ENCODE measurements at regions not wholly inside any gene's neighbourhood (a gene's known extent, or its start where the extent isn't known, plus 50 kb on each side); places are given as distances from the start of the nearest gene placed in this dataset.

DNA sequence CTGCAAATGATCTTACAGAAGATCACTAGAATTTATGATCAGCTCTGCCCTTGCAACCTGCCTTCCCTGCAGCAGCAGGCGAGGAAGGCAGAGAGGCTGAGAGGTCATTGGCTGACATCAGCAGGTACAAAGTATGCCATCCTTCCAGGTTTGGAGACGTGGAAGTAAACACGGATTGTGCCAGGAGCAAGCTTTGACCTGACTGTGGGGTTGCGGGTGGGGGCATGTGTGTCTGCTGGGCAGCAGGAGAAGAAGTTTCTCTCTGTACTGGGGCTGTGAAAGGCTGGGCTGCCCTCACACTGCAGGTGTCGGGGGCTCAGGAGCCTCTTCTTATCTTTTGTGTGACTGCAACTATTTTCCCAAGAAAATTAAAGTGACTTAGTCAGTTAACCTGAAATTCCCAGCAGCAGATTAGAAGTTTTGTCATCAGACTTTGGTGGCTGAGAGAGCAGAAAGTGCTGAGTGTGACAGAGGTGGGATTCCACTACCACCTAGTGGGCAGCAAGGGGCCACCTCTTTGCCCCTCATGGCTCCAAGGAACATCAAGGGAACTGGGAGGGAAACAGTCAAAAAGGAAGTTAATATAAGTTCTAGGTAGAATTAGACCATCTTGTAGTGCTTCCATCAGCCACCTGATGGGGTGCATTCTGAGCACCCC, 565.9 kb downstream of the ETS1 start:
- Histone ChIP-seq H4K20me1 (ENCODE audit: insufficient read depth) (no peaks in the 10 kb centered on the region), H3K79me2 (replicated peaks; ENCODE audit: insufficient read depth, low read length) (no peaks in the 10 kb centered on the region), H3K27me3 (ENCODE audit: insufficient read depth, low read depth, low read length) (no peaks in the 10 kb centered on the region), H3K4me3 (ENCODE audit: low read length) (no peak overlapping the region), H2AFZ (ENCODE audit: low read depth, low read length) (no peak overlapping the region), H3K4me2 (ENCODE audit: low read length) (no peak overlapping the region), H3K27ac (ENCODE audit: low read length) (no peak overlapping the region), H3F3A (ENCODE audit: insufficient read depth, low read length, poor library complexity, severe bottlenecking) (no peaks in the 10 kb centered on the region), H3K36me3 (ENCODE audit: insufficient read depth, low read length) (no peaks in the 10 kb centered on the region), H3K9me2 (ENCODE audit: insufficient read depth, low read length) (no peaks in the 10 kb centered on the region), H3K9me3 (ENCODE audit: low read length) (no peaks in the 10 kb centered on the region), H3K9ac (ENCODE audit: low read length) (no peak overlapping the region)
- TF ChIP-seq RAD21 (conservative IDR thresholded peaks at IDR 0.05): peak; percentile 76
- TF ChIP-seq TAF1 (IDR thresholded peaks at IDR 0.05; ENCODE audit: low read depth): no peak
- TF ChIP-seq SMC3 (conservative IDR thresholded peaks at IDR 0.05; ENCODE audit: poor library complexity): peak; percentile 76
- TF ChIP-seq POLR2AphosphoS5 (IDR thresholded peaks at IDR 0.05): no peak
- peak; percentile 67 for TF ChIP-seq CTCF (IDR thresholded peaks at IDR 0.05; ENCODE audit: poor library complexity, severe bottlenecking)

- Histone ChIP-seq H2AFZ (ENCODE audit: low read depth, low read length) (no peak overlapping the region), H3K4me2 (ENCODE audit: low read length) (no peak overlapping the region), H3K27me3 (ENCODE audit: insufficient read depth, low read depth, low read length) (no peaks in the 10 kb centered on the region), H3K27ac (ENCODE audit: low read length) (no peak overlapping the region), H4K20me1 (ENCODE audit: insufficient read depth) (no peaks in the 10 kb centered on the region), H3K9me2 (ENCODE audit: insufficient read depth, low read length) (no peaks in the 10 kb centered on the region), H3K9ac (ENCODE audit: low read length) (no peak overlapping the region), H3K36me3 (ENCODE audit: insufficient read depth, low read length) (no peaks in the 10 kb centered on the region), H3K79me2 (replicated peaks; ENCODE audit: insufficient read depth, low read length) (no peaks in the 10 kb centered on the region), H3K4me3 (ENCODE audit: low read length) (no peak overlapping the region), H3F3A (ENCODE audit: insufficient read depth, low read length, poor library complexity, severe bottlenecking) (no peaks in the 10 kb centered on the region), H3K9me3 (ENCODE audit: low read length) (no peaks in the 10 kb centered on the region)
- TF ChIP-seq SMC3 (conservative IDR thresholded peaks at IDR 0.05; ENCODE audit: poor library complexity) (no peak), TAF1 (IDR thresholded peaks at IDR 0.05; ENCODE audit: low read depth) (no peak), EZH2 (IDR thresholded peaks at IDR 0.05; ENCODE audit: borderline replicate concordance, insufficient read depth, low read length, poor library complexity, severe bottlenecking) (no peak), RAD21 (conservative IDR thresholded peaks at IDR 0.05) (no peak), CTCF (IDR thresholded peaks at IDR 0.05; ENCODE audit: poor library complexity, severe bottlenecking) (no peak), POLR2AphosphoS5 (IDR thresholded peaks at IDR 0.05) (no peak), EP300 (conservative IDR thresholded peaks at IDR 0.05; ENCODE audit: poor library complexity, severe bottlenecking) (no peak), MXI1 (conservative IDR thresholded peaks at IDR 0.05; ENCODE audit: poor library complexity, severe bottlenecking) (no peak)
- TF ChIP-seq, protein P1, sequence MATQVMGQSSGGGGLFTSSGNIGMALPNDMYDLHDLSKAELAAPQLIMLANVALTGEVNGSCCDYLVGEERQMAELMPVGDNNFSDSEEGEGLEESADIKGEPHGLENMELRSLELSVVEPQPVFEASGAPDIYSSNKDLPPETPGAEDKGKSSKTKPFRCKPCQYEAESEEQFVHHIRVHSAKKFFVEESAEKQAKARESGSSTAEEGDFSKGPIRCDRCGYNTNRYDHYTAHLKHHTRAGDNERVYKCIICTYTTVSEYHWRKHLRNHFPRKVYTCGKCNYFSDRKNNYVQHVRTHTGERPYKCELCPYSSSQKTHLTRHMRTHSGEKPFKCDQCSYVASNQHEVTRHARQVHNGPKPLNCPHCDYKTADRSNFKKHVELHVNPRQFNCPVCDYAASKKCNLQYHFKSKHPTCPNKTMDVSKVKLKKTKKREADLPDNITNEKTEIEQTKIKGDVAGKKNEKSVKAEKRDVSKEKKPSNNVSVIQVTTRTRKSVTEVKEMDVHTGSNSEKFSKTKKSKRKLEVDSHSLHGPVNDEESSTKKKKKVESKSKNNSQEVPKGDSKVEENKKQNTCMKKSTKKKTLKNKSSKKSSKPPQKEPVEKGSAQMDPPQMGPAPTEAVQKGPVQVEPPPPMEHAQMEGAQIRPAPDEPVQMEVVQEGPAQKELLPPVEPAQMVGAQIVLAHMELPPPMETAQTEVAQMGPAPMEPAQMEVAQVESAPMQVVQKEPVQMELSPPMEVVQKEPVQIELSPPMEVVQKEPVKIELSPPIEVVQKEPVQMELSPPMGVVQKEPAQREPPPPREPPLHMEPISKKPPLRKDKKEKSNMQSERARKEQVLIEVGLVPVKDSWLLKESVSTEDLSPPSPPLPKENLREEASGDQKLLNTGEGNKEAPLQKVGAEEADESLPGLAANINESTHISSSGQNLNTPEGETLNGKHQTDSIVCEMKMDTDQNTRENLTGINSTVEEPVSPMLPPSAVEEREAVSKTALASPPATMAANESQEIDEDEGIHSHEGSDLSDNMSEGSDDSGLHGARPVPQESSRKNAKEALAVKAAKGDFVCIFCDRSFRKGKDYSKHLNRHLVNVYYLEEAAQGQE (IDR thresholded peaks at IDR 0.05; ENCODE audit: borderline replicate concordance): no peak
Observed at GRCh38 chr11:128018692-128019091, 568.7 kb downstream of the ETS1 start.
